KBM-7 (cell line): ENCODE measurements at regions not wholly inside any gene's neighbourhood (a gene's known extent, or its start where the extent isn't known, plus 50 kb on each side); places are given as distances from the start of the nearest gene placed in this dataset.

Experiments used
- DNase-seq: peaks from one replicate; pipeline ENCODE4 v3.0.0-alpha.2; 2015
- in situ Hi-C: fragments of 300-500 bp; cut with MboI; formaldehyde crosslinking; loops from 2 replicates; pipeline ENCODE4 v1.14.3; 2020; ENCODE audit warnings: low sequenced_read_pairs, low pct_unique_long_range_greater_than_20kb, mixed read lengths

DNA sequence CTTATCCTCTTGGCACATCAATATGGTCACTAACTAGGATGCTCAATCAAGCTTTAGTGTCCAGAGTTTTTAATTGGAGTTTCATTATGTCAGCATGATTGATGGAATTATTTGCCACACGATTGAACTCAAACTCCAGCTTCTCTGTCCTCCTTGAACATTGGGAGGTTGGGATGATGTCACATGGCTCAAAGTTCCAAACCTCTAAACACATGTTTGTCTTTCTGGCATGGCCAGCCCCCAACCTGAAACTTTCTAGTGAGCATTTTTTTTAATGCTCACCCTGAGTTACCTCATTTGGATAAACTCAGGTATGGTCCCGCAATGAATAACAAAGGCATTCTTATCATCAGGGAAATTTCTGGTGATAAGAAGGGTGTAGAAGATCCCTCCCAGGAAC is 86.0 kb downstream of the RHOU start:
- in situ Hi-C loops: no loop called here
- DNase-seq: no peak

- in situ Hi-C loops: no loop called here
- DNase-seq: no peak
Observed at GRCh38 chr1:228823200-228823599, 87.9 kb downstream of the RHOU start.

- DNase-seq: no peak
- in situ Hi-C loops: no loop called here
Observed at GRCh38 chr1:228824366-228824765, 89.1 kb downstream of the RHOU start.

DNA sequence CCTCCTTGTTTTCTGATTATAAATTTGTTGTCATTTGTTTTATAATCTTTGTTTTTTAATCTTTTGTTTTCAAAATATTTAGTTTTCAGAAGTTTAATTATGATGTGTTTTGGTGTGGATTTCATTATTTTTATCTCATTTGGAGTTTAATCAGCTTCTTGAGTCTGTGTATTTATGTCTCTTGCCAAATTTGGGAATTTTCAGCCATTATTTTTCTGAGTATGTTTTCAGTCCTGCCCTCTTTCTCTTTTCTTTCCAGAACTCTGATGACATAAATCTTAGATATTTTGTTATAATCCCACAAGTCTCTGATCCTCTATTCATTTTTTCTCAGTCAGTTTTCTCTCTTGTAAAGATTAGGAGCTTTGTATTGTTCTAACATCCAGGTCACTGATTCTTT is 89.8 kb downstream of the RHOU start:
- in situ Hi-C loops: no loop called here
- no peak for DNase-seq

- in situ Hi-C loops: no loop called here
- no peak for DNase-seq
Observed at GRCh38 chr1:228825840-228826484, 90.7 kb downstream of the RHOU start.

DNA sequence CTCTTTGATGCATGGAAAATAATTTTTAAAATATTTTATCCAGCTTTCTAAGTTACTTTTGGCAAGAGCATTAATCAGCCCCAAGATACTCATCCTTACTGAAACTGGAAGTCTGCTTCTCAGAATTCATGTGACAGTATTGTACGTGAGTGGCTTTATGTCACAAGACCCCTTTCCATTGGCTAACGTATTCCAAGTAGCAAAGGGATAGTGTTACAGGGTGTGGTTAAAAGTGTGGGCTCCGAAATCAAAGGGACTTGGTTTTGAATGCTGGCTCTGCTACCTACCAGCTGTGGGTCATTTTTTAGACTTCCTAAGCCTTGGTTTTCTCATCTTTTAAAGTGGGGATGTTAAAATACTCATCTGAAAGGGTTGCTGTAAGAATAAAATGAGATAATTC is 91.7 kb downstream of the RHOU start:
- no peak for DNase-seq
- in situ Hi-C loops: no loop called here

GRCh38 chr1:228828151-228828550 is 92.9 kb downstream of the RHOU start:
- no peak for DNase-seq
- in situ Hi-C loops: no loop called here

- DNase-seq: no peak
- in situ Hi-C loops: no loop called here
Observed at GRCh38 chr1:228830185-228830953, 95.1 kb downstream of the RHOU start.

- no peak for DNase-seq
- in situ Hi-C loops: no loop called here
Observed at GRCh38 chr1:228830954-228831481, 95.7 kb downstream of the RHOU start.

DNA sequence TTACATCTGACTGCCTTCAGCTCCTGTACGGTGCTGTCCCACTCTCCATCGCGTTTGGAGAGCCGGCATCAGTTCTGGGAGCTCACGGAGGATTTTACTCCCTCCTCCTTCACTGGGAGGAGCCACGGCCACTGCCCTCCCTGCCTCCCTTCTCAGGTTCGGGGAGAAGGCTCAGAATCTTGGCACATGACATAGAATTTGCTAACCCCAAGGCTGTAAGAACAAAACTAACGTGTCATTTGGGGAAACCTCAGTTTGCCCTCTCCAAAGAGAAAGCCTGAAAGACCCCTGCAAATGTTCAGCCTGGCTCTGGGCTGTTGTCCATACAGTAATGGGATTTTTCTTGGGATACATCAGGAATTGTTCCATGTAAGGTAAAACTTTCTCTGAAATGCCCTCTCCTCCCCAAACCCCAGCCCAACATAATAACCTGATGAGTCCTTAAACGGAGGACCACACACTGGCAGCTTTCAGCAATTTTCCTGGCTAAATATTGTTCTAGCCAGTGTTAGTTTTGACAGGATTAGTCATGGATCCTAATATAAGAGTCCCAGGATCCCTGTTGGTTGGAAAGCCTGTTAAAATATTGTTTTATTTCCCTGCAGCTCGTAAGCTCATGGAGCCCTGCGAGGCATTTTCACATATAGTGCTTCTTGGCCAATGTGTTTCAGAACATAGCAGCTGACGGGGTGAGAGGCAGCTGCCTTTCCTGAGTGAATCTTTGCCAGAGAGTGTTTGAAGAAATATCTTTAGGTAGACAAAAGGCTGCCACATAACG is 98.8 kb downstream of the RHOU start:
- no peak for DNase-seq
- in situ Hi-C loops: no loop called here

GRCh38 chr1:228835456-228835855 is 100.2 kb downstream of the RHOU start:
- DNase-seq: no peak
- in situ Hi-C loops: no loop called here

- DNase-seq: no peak
- in situ Hi-C loops: no loop called here
Observed at GRCh38 chr1:228835911-228836310, 100.6 kb downstream of the RHOU start.

GRCh38 chr1:228836427-228836826 is 101.1 kb downstream of the RHOU start:
- in situ Hi-C loops: no loop called here
- DNase-seq: no peak

DNA sequence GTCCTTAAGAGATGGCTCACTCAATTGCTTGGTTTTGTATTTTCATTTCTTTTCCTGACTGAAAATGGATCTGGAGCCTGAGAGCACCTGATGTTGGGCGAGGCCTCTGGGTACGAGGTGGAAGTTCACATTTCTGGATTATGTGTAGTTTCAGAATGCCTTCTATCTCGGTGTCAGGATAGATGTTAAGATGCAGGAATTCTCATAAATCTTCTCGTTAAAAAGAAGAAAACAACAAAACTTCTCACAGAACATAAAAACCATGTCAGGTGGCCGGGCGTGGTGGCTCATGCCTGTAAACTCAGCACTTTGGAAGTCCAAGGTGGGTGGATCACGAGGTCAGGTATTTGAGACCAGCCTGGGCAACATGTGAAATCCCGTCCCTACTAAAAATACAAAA is 101.8 kb downstream of the RHOU start:
- DNase-seq: no peak
- in situ Hi-C loops: no loop called here

- no peak for DNase-seq
- in situ Hi-C loops: no loop called here
Observed at GRCh38 chr1:228837817-228838716, 102.8 kb downstream of the RHOU start.

DNA sequence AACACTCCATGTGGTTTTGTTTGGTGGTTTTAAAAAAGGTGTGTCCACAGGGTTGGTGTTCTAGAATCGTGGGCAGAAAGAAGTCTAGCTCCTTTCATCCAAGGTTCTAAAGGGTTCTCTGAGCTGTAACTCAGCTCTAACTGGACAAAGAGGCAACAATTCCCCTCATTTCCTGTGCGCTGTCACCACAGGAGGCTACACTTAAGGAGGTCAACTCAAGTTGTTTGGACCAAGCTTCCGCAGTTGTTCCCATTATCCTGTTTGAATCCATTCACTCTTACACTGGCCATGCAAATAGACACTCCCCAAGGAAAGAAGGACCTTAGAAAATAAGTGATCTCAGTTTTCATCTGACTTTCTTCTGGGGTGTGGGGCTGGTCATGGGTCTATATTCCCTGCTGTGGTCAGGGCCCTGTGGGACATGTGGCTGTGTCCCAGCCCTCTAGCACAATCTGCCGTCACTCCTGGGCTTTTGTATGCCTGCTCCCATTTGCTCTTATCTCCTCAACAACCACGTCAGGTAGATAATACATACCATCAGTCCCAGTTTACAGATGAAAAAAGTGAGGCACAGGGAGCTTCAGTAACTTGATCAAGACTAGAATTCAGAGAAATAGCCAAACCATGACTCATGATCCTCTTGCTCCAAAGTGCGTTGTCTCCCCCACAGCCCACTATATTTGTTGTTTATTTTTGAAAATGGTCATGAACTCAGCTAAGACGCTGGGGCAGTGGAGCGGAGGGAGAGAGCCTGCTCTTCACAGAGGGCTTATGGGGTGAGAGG is 103.6 kb downstream of the RHOU start:
- no peak for DNase-seq
- in situ Hi-C loops: no loop called here

- in situ Hi-C loops: no loop called here
- no peak for DNase-seq
Observed at GRCh38 chr1:228839656-228840055, 104.4 kb downstream of the RHOU start.

DNA sequence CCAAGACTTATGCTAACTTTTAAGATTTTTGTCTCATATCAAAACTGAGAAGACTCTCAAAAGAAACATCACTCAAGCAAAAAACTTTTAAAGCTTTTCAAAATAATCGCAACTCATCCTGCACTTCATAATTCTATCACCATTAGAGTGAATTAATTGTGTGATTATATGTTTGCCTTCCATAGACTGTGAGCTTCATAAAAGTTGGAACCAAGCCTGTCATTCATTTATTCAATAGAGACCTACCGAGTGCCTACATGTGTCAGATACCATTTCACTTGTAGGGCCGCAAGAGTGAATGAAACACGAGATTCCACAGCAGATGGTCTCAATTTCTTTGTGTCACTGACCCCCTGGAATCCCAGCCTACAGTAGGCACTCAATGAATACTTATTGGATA is 106.4 kb downstream of the RHOU start:
- no peak for DNase-seq
- in situ Hi-C loops: no loop called here
